Calu3 (cell line): ENCODE measurements at regions not wholly inside any gene's neighbourhood (a gene's known extent, or its start where the extent isn't known, plus 50 kb on each side); places are given as distances from the start of the nearest gene placed in this dataset.

ENCODE experiments used
- BruUV-seq: library from RNA; stranded (reverse); fragments of 400-500 nt; replicated peaks from 2 replicates; lab custom pipeline; 2021; lab: Mats Ljungman, UMichigan
- CTCF ChIA-PET: fragments of 300-600 bp; sonication (Branson Sonifier 250); formaldehyde crosslinking; loops from one replicate; lab custom pipeline; 2022; ENCODE audit warnings: antibody characterized with exemption; lab: Charles Lee
- DNase-seq: peaks from one replicate; pipeline ENCODE4 v3.0.0; 2022
- H3K27ac Mint-ChIP-seq: one replicate; pipeline ENCODE4 v1.8.0; 2022; ENCODE audit warnings: mixed read lengths; ENCODE audit not compliant: unreplicated experiment
- H3K27me3 Mint-ChIP-seq: one replicate; pipeline ENCODE4 v1.8.0; 2022; ENCODE audit warnings: mixed read lengths; ENCODE audit not compliant: unreplicated experiment
- H3K36me3 Mint-ChIP-seq: one replicate; pipeline ENCODE4 v1.8.0; 2022; ENCODE audit warnings: mild to moderate bottlenecking, moderate library complexity, mixed read lengths; ENCODE audit not compliant: insufficient read depth, unreplicated experiment
- H3K4me1 Mint-ChIP-seq: one replicate; pipeline ENCODE4 v1.8.0; 2022; ENCODE audit warnings: mild to moderate bottlenecking, low read depth, mixed read lengths; ENCODE audit not compliant: unreplicated experiment
- H3K4me3 Mint-ChIP-seq: one replicate; pipeline ENCODE4 v1.8.0; 2022; ENCODE audit warnings: mild to moderate bottlenecking, low read depth, moderate library complexity, mixed read lengths; ENCODE audit not compliant: unreplicated experiment
- H3K9me3 Mint-ChIP-seq: one replicate; pipeline ENCODE4 v1.8.0; 2022; ENCODE audit warnings: low read depth, mixed read lengths; ENCODE audit not compliant: unreplicated experiment
- intact Hi-C: fragments of 100-400 bp; cut with micrococcal nuclease; formaldehyde crosslinking; loops from one replicate; pipeline ENCODE4 v1.10.0; 2022; ENCODE audit not compliant: unreplicated experiment
- TF ChIP-seq, protein P1 (sequence below): fragments of 200-600 bp; IDR thresholded peaks from one replicate; pipeline ENCODE4 v1.8.0; 2022; ENCODE audit warnings: antibody characterized with exemption; ENCODE audit not compliant: unreplicated experiment

- no peak overlapping the region for H3K4me3 Mint-ChIP-seq
- BruUV-seq: no TSS peak
- H3K27ac Mint-ChIP-seq: no peak overlapping the region
- no peaks in the 10 kb centered on the region for H3K27me3 Mint-ChIP-seq
- no peak for DNase-seq
- TF ChIP-seq, protein P1, sequence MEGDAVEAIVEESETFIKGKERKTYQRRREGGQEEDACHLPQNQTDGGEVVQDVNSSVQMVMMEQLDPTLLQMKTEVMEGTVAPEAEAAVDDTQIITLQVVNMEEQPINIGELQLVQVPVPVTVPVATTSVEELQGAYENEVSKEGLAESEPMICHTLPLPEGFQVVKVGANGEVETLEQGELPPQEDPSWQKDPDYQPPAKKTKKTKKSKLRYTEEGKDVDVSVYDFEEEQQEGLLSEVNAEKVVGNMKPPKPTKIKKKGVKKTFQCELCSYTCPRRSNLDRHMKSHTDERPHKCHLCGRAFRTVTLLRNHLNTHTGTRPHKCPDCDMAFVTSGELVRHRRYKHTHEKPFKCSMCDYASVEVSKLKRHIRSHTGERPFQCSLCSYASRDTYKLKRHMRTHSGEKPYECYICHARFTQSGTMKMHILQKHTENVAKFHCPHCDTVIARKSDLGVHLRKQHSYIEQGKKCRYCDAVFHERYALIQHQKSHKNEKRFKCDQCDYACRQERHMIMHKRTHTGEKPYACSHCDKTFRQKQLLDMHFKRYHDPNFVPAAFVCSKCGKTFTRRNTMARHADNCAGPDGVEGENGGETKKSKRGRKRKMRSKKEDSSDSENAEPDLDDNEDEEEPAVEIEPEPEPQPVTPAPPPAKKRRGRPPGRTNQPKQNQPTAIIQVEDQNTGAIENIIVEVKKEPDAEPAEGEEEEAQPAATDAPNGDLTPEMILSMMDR: no peak
- H3K4me1 Mint-ChIP-seq: no peaks in the 10 kb centered on the region
- intact Hi-C loops: loop anchor here (10.0 kb wide), 1 partner anchor 294 kb away; no protein-coding TSS in a partner anchor
- CTCF ChIA-PET: no interaction called here
- no peaks in the 10 kb centered on the region for H3K36me3 Mint-ChIP-seq
- H3K9me3 Mint-ChIP-seq: no peaks in the 10 kb centered on the region
Observed at GRCh38 chr5:111848476-111848875, 91.5 kb upstream of the NREP start.

- TF ChIP-seq, protein P1: no peak
- CTCF ChIA-PET: interaction anchor here (0.8 kb wide), 1 partner anchor 68 kb away, joined by 7 read pairs; no protein-coding TSS in a partner anchor
- Mint-ChIP-seq H3K36me3 (no peaks in the 10 kb centered on the region), H3K27me3 (no peaks in the 10 kb centered on the region), H3K4me1 (no peaks in the 10 kb centered on the region), H3K4me3 (no peak overlapping the region), H3K9me3 (no peaks in the 10 kb centered on the region), H3K27ac (no peak overlapping the region)
- intact Hi-C loops: loop anchor here (10.0 kb wide), 1 partner anchor 292 kb away; no protein-coding TSS in a partner anchor
- no TSS peak for BruUV-seq
- no peak for DNase-seq
Observed at GRCh38 chr5:111847052-111847925, 90.3 kb upstream of the NREP start.

DNA sequence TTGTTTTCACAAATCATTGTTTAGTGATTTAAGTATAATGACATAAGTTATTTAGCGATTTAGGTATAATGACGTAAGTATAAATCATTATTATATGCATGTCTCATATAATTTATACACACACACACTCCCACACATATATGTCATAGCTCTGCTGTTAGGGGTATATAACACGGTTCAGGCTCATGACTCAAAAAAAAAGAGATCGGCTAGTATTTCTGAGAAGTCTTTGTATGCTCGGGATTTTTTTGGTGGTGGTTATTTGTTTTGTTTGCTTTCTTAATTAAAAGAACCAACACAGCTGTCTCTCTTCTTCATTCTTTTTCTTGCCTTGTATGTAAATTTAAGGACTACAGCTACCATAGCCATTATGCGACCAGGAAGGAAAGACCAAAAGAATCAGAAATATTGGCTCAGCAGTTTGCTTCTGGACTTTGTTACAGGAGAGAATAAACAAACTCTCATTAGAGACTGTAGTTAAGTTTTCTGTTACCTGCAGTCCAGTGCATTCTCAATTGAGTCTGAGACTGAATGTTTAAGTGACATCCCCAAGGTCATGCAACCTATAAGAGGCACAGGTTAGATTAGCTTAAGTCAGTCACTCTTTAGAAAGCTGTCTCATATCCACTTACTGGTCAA is 83.2 kb upstream of the NREP start:
- no peaks in the 10 kb centered on the region for H3K9me3 Mint-ChIP-seq
- no peaks in the 10 kb centered on the region for H3K4me1 Mint-ChIP-seq
- H3K36me3 Mint-ChIP-seq: no peaks in the 10 kb centered on the region
- CTCF ChIA-PET: no interaction called here
- BruUV-seq: no TSS peak
- TF ChIP-seq, protein P1: no peak
- no peaks in the 10 kb centered on the region for H3K27me3 Mint-ChIP-seq
- intact Hi-C loops: loop anchor here (10.0 kb wide), 1 partner anchor 285 kb away; no protein-coding TSS in a partner anchor
- H3K27ac Mint-ChIP-seq: no peak overlapping the region
- DNase-seq: no peak
- no peak overlapping the region for H3K4me3 Mint-ChIP-seq

- no peak for DNase-seq
- Mint-ChIP-seq H3K4me1 (no peaks in the 10 kb centered on the region), H3K27me3 (no peaks in the 10 kb centered on the region), H3K27ac (no peak overlapping the region), H3K4me3 (no peak overlapping the region), H3K36me3 (no peaks in the 10 kb centered on the region), H3K9me3 (no peaks in the 10 kb centered on the region)
- CTCF ChIA-PET: no interaction called here
- no TSS peak for BruUV-seq
- intact Hi-C loops: loop anchor here (10.0 kb wide), 1 partner anchor 155 kb away; no protein-coding TSS in a partner anchor
- TF ChIP-seq, protein P1: no peak
Observed at GRCh38 chr5:111839438-111839837, 82.4 kb upstream of the NREP start.
